ENCODE measurements at regions not wholly inside any gene's neighbourhood (a gene's known extent, or its start where the extent isn't known, plus 50 kb on each side); places are given as distances from the start of the nearest gene placed in this dataset.
"Not testable (repeated sequence)": the region's sequence is repeated elsewhere in the genome, so short reads cannot be mapped to it uniquely, and the experiment has no call there.

DNA sequence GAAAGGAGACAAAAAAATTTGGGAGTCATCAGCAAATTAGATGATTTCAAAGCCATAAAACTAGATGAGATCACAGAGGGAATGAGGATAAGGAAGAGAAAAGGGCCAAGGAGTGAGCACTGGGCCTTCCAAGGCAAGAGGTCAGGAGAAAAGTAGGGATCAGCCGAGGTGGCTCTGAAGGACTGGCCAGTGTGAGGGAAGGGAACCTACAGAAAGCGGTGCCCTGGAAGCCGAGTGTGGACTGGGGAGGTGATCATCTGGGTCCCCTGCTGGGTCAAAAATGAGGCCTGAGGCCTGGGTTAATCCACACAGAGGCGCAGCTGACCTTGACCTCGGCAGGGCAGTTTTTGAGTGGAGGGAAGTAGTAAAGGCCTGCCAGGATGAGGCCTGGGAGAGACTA lies 133.8 kb downstream of the SMIM20 start:
- DNase-seq (ENCODE audit: low spot score): no peak

DNA sequence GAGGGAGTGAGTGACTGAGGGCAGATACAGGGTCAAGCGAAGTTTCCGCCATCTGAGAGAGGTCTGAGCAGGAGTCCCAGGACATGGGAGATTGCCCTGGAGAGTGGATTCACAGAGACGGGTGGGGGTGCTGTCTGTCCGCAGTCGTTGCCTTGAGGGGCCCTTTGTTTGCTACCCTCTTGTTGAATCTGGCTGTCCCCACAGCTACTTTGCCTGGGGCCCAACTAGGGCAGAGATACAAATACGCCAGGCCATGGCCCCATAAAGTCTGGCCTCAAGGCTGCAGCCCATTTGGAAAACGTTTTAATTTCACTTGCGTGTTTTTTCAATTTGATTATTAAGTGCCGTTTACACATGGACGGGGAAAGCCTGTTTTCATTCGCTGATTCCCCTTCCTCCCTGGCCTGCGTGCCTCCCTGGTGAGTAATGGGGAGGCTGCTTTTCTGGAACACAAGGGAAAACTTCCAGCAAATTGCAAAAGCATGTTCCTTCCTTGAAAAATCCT lies 134.4 kb downstream of the SMIM20 start:
- no peak for DNase-seq (ENCODE audit: low spot score)

GRCh38 chr4:26048950-26049349 lies 134.9 kb downstream of the SMIM20 start:
- DNase-seq (ENCODE audit: low spot score): no peak

GRCh38 chr4:26049447-26049846 lies 135.4 kb downstream of the SMIM20 start:
- DNase-seq (ENCODE audit: low spot score): no peak

DNA sequence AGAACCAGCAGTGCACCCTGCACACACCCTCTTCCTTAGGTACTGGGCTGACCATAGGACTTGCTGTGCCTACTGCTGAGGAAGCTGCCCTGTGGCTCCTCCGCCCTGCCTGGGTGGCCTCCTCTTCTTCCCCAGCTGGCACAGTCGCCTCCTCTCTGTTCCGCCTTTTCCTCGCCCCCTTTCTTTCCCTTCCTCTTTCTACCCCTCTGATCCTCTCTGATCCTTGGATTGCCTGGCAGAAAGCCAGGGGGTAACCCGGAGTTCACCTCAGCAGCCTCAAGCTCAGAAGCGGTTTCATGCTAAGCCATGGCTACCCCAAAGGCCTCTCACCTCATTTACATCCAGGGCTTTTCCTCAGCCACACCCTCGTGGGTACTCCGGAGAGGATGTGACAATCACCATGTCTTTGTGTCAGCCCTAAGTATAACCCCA lies 136.2 kb downstream of the SMIM20 start:
- peak; percentile 65 for DNase-seq (ENCODE audit: low spot score)

GRCh38 chr4:26050671-26051070 lies 136.7 kb downstream of the SMIM20 start:
- DNase-seq (ENCODE audit: low spot score): no peak

DNA sequence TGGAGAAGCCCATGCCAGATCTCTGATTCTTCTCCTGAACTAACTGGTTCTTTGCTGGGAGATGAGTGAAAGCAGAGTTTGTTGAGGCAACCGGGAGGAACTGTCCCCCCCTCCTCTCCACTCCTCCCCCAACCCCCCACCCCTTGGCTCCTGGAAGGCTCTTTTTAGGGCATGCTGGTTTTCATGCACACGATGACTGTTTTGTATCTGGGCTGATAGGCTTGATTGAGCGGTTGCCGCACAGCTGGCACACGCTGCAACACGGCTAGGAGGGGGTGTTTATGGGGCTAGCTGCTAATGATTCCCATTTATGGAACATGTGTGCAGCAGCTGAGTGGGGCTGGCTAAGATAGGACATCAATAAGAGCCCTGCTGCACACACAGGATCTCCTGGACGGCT lies 137.2 kb downstream of the SMIM20 start:
- DNase-seq (ENCODE audit: low spot score): no peak

DNA sequence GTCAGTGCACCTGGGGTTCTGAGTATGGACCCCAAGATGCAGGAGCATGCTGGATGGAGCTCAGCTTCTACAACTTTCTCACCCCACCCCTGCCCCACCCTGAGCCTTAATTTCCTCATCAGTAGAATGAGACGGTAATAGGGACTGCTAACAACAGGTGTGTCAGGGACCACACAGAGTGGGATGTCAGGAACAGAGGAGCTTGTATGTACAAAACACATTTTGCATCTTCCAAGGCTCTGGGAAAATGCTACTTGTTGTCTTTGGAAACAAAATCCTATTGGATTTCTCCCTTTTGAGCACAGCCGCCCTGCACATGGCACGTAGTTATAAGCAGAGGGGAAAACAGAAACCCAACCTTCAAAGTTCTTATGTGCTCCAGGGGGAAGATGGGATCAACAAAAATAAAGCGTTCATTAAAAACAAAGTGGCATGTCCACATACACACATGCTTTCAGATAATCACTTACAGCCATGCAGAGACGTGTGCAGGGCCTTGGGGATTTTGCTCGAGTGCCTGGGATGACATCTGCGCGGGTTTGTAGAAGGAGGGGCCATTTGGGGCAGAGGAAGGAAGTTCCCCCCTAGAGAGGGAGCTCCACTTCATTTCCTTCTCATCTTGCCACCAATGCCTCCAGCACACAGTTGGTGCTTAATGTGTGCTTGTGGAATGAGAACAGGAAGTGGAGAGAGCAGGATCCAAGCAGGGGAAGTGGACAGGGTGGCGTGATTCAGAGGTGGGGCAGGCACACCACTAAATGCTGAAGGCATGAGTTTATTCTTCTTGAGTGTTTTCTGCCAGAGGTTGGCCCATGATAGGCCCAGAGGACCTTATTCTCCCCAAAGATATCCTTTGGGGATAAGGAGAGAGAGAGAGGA lies 138.9 kb downstream of the SMIM20 start:
- no peak for DNase-seq (ENCODE audit: low spot score)

DNA sequence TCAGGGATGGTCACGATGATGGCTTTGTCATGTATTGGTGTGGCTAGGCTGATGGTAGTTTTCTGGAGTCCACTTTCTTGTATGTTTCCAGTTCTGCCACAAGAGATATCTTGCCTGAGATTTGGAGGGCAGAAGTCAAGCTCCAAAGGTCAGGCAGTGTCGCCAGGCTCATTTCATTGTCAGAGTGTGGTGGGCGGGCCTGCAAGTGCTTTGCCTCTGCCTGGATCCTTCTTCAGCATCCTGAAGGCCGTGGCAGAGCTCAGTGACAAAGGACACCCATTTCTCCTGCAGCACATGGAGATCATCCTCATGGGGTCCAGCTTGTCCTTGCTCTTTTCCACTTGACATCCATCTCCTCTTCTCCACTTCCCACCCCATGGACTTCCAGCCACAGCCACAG lies 139.7 kb downstream of the SMIM20 start:
- DNase-seq (ENCODE audit: low spot score): no peak

DNA sequence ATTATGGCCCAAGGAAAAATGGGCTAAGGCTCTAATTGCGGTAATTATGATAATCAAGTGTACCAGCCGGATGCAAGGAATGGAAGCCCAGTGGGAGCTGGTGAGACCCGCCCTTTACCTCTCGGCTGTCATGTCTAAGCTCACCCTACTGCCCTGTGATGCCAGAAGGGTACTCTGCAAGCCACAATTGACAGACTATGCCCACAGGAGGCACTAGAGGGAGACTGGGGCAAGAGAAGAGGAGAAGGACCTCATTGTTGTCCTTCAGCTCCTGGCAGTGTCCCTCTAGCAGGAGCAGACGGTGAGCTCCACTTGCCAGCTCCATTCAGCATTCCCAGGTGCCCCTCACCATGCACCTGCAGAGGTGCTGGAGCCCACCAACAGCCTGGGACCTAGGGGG lies 141.8 kb downstream of the SMIM20 start:
- DNase-seq (ENCODE audit: low spot score): no peak

DNA sequence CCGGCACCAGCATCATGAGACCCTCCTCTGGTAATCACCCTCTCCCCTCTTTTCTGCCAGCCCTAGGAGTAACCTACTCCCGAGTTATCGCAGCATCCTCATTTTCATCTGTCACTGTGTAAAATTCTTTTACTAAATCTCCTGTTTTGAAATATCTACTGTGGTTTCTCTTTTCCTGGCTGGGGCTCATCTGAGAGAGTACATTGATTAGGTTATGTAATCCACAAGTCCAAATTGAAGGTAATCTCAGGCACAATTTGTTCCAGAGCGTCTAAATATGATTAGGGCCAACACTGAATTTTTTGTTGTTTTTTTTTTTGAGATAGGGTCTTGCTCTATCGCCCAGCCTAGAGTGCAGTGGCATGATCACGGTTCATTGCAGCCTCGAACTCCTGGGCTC lies 142.4 kb downstream of the SMIM20 start:
- DNase-seq (ENCODE audit: low spot score): no peak

DNA sequence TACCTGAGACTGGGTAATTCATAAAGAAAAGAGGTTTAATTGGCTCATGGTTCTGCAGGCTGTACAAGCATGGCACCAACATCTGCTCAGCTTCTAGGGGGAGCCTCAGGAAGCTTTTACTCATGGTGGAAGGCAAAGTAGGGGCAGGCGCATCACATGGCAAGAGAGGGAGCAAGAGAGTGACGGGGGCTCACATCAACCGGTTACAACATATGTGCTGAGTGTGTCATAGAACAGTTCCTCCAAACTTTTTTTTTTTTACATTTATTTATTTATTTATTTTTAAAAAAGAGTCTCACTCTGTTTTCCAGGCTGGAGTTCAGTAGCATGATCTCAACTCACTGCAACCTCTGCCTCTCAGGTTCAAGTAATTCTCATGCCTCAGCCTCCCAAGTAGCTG lies 143.8 kb downstream of the SMIM20 start:
- not testable (repeated sequence) for DNase-seq (ENCODE audit: low spot score)

- DNase-seq (ENCODE audit: low spot score): no peak
Observed at GRCh38 chr4:26058537-26058936, 144.5 kb downstream of the SMIM20 start.

DNA sequence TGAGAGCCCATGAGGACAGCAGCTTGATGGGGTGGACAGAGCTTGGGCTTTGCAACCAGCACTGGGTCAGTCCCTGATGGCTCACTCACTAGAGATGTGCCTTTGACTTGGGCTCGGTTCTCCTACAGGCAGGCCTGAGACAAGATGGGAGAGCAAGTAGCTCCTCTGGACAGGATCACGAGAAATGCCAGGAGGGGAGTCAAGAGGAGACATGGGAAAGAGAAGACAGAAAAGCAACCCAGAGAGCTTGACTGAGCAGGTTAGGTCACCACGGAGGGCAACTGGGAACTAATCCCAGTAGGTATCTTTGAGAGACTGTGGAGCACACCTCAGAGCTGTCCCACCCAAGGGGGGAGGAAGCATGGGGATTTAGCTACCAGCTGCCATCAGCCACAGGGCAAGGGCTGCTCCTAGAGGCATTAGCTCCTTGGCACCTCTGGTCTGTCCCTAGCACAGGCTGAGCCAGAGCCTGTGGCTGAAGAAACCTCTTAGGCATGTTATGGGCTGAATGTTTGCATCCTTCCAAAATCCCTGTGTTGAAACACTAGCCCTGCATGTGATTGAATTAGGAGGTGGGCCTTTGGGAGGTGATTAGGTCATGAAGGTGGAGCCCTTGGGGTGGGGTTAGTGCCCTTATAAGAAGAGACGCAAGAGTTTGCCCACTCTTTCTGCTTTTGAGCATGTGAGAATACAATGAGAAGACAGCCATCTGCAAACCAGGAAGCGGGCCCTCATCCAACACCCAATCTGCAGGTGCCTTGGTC lies 145.6 kb downstream of the SMIM20 start:
- DNase-seq (ENCODE audit: low spot score): no peak

GRCh38 chr4:26060286-26060685 lies 146.3 kb downstream of the SMIM20 start:
- no peak for DNase-seq (ENCODE audit: low spot score)

DNA sequence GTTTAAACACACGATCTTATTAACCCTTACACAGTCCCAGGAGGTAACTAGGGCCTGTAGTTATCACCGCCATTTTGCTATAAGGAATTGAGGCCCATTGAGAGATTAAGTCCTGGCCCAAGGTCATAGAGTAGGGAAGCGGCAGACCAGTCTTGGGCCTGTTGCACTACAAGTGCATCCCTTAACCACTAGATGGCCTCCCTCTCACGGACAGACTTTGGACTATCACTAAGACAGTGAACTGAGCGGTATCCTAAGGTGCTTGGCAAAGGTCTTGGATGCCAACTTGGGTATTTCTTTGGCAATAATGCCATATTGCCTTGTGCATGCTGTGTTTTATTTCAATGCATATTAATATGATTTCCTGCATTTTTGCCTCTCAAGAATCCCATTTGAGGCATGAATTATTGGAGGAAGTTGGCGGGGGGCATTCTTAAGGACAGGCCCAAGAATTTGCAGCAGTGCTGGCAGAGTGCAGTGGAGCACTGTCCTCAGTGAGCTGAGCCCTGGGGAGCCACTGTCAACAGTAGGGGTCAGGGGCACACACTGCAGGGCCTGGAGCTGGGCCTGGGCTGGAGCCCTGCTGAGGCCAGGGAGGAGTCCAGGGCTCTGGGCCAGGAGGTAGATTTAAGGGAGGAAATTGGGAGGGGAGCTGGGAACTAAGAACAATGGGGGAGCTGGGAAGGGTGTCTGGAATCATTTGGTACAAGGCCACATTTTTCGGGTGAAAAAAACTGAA lies 147.4 kb downstream of the SMIM20 start:
- peak; percentile 31 for DNase-seq (ENCODE audit: low spot score)

DNA sequence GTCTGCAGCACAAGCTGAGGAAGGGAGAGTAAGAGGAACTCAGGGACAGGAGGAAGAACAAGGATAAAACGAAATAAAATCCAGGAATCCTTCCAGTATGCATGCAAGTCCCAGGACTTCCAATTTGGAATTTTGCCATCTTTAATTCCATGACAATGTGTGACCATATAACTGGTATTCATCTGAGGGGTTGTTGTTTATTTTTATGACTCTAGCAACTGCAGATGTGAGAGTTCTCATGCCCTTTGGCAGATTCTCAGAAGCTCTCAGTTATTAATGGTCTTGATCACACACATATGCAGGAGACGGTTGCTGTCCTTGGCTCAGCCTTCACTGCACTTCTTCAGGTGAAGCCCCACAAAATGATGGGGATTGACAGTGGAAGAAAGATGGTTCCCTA lies 148.2 kb downstream of the SMIM20 start:
- DNase-seq (ENCODE audit: low spot score): no peak

DNA sequence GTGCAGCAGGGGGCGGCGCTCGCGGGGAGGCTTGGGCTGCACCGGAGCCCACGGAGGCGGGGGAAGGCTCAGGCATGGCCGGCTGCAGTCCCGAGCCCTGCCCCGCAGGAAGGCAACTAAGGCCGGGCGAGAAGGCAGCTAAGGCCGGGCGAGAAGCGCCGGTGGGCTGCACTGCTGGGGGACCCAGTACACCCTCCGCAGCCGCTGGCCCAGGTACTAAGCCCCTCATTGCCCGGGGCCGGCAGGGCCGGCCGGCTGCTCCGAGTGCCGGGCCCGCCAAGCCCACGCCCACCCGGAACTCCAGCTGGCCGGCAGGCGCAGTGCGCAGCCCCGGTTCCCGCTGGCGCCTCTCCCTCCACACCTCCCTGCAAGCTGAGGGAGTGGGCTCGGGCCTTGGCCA lies 150.0 kb downstream of the SMIM20 start:
- DNase-seq (ENCODE audit: low spot score): not testable (repeated sequence)

- no peak for DNase-seq (ENCODE audit: low spot score)
Observed at GRCh38 chr4:26065833-26066232, 151.8 kb downstream of the SMIM20 start.

GRCh38 chr4:26067035-26067434 lies 153.0 kb downstream of the SMIM20 start:
- DNase-seq (ENCODE audit: low spot score): no peak

GRCh38 chr4:26069218-26069617 lies 155.2 kb downstream of the SMIM20 start:
- DNase-seq (ENCODE audit: low spot score): peak; percentile 38

- no peak for DNase-seq (ENCODE audit: low spot score)
Observed at GRCh38 chr4:26071688-26072087, 157.7 kb downstream of the SMIM20 start.

Data from pons (tissue), 1 donor.